ENCODE measurements at regions not wholly inside any gene's neighbourhood (a gene's known extent, or its start where the extent isn't known, plus 50 kb on each side); places are given as distances from the start of the nearest gene placed in this dataset.

GRCh38 chr4:133720001-133720400, 481.6 kb downstream of the PABPC4L start:
- no peak overlapping the region for H3K27ac ChIP-seq
- no peaks in the 10 kb centered on the region for H3K27me3 ChIP-seq (ENCODE audit: insufficient read depth in 3 of 3, low read length in 2 of 3)
- 55 to 62% (median 56%) methylated on average over 2 of the region's 2 CpGs for WGBS, 3 donors
- H3K36me3 ChIP-seq (ENCODE audit: insufficient read depth in 1 of 2, low read depth in 1 of 2): no peaks in the 10 kb centered on the region
- no peaks in the 10 kb centered on the region for H3K9me3 ChIP-seq
- DNase-seq: no peak
- ATAC-seq: no peak
- intact Hi-C loops (cut with DNase I): no loop called here
- TF ChIP-seq CTCF (IDR thresholded peaks at IDR 0.05): no peak
- no peaks in the 10 kb centered on the region for H3K4me1 ChIP-seq
- H3K4me3 ChIP-seq: no peak overlapping the region

GRCh38 chr4:133719098-133719497, 482.5 kb downstream of the PABPC4L start:
- Histone ChIP-seq H3K9me3 (no peaks in the 10 kb centered on the region), H3K27me3 (ENCODE audit: insufficient read depth in 3 of 3, low read length in 2 of 3) (no peaks in the 10 kb centered on the region), H3K36me3 (ENCODE audit: insufficient read depth in 1 of 2, low read depth in 1 of 2) (no peaks in the 10 kb centered on the region), H3K4me1 (no peaks in the 10 kb centered on the region), H3K27ac (no peak overlapping the region), H3K4me3 (no peak overlapping the region)
- no peak for TF ChIP-seq CTCF (IDR thresholded peaks at IDR 0.05)
- intact Hi-C loops (cut with DNase I): no loop called here
- ATAC-seq: no peak
- DNase-seq: no peak

- Histone ChIP-seq H3K27me3 (ENCODE audit: insufficient read depth in 3 of 3, low read length in 2 of 3) (no peaks in the 10 kb centered on the region), H3K27ac (no peak overlapping the region), H3K36me3 (ENCODE audit: insufficient read depth in 1 of 2, low read depth in 1 of 2) (no peaks in the 10 kb centered on the region), H3K4me1 (no peaks in the 10 kb centered on the region), H3K4me3 (no peak overlapping the region), H3K9me3 (no peaks in the 10 kb centered on the region)
- DNase-seq: no peak
- no peak for ATAC-seq
- TF ChIP-seq CTCF (IDR thresholded peaks at IDR 0.05): no peak
- intact Hi-C loops (cut with DNase I): no loop called here
Observed at GRCh38 chr4:133714211-133714610, 487.4 kb downstream of the PABPC4L start.

- no peak for DNase-seq
- ATAC-seq: no peak
- intact Hi-C loops (cut with DNase I): no loop called here
- Histone ChIP-seq H3K9me3 (peaks cover 3% of the 10 kb centered on the region), H3K4me1 (no peaks in the 10 kb centered on the region), H3K36me3 (ENCODE audit: insufficient read depth in 1 of 2, low read depth in 1 of 2) (no peaks in the 10 kb centered on the region), H3K4me3 (no peak overlapping the region), H3K27me3 (ENCODE audit: insufficient read depth in 3 of 3, low read length in 2 of 3) (no peaks in the 10 kb centered on the region), H3K27ac (no peak overlapping the region)
- 55 to 62% (median 59%) methylated on average over 3 of the region's 3 CpGs for WGBS, 3 donors
- no peak for TF ChIP-seq CTCF (IDR thresholded peaks at IDR 0.05)
Observed at GRCh38 chr4:133713340-133713739, 488.2 kb downstream of the PABPC4L start.

GRCh38 chr4:133711817-133712216, 489.8 kb downstream of the PABPC4L start:
- intact Hi-C loops (cut with DNase I): no loop called here
- no peaks in the 10 kb centered on the region for H3K4me1 ChIP-seq
- no peaks in the 10 kb centered on the region for H3K27me3 ChIP-seq (ENCODE audit: insufficient read depth in 3 of 3, low read length in 2 of 3)
- H3K9me3 ChIP-seq: peaks cover 3% of the 10 kb centered on the region
- no peak overlapping the region for H3K4me3 ChIP-seq
- 80 to 84% (median 83%) methylated on average over 6 of the region's 6 CpGs for WGBS, 3 donors
- ATAC-seq (no peak), DNase-seq (no peak)
- H3K27ac ChIP-seq: no peak overlapping the region
- no peaks in the 10 kb centered on the region for H3K36me3 ChIP-seq (ENCODE audit: insufficient read depth in 1 of 2, low read depth in 1 of 2)
- no peak for TF ChIP-seq CTCF (IDR thresholded peaks at IDR 0.05)
